SKM-1 treated with dmso at 0.1 percent for 144 hours (cell line): ENCODE measurements at regions not wholly inside any gene's neighbourhood (a gene's known extent, or its start where the extent isn't known, plus 50 kb on each side); places are given as distances from the start of the nearest gene placed in this dataset.
"Not testable (repeated sequence)": the region's sequence is repeated elsewhere in the genome, so short reads cannot be mapped to it uniquely, and the experiment has no call there.

ENCODE experiments used
- DNase-seq: peaks from one replicate; lab custom pipeline; 2025; ENCODE audit not compliant: unreplicated experiment; lab: John Stamatoyannopoulos, UW

- DNase-seq: no peak
Measured at GRCh38 chr4:89506866-89507491, 199.4 kb upstream of the GPRIN3 start.

- no peak for DNase-seq
Measured at GRCh38 chr4:89502581-89502980, 195.0 kb upstream of the GPRIN3 start.

GRCh38 chr4:89497517-89498308, 190.1 kb upstream of the GPRIN3 start:
- DNase-seq: no peak

GRCh38 chr4:89496851-89497250, 189.3 kb upstream of the GPRIN3 start:
- no peak for DNase-seq

GRCh38 chr4:89493367-89493766, 185.8 kb upstream of the GPRIN3 start:
- DNase-seq: no peak

GRCh38 chr4:89492581-89493071, 185.0 kb upstream of the GPRIN3 start:
- DNase-seq: no peak

- no peak for DNase-seq
Measured at GRCh38 chr4:89491761-89492160, 184.2 kb upstream of the GPRIN3 start.

GRCh38 chr4:89489921-89490431, 182.4 kb upstream of the GPRIN3 start:
- not testable (repeated sequence) for DNase-seq

GRCh38 chr4:89489338-89489771, 181.8 kb upstream of the GPRIN3 start:
- no peak for DNase-seq

- DNase-seq: no peak
Measured at GRCh38 chr4:89488736-89489135, 181.1 kb upstream of the GPRIN3 start.

GRCh38 chr4:89486673-89487072, 179.1 kb upstream of the GPRIN3 start:
- DNase-seq: no peak

- no peak for DNase-seq
Measured at GRCh38 chr4:89486042-89486441, 178.4 kb upstream of the GPRIN3 start.

GRCh38 chr4:89483833-89484232, 176.2 kb upstream of the GPRIN3 start:
- no peak for DNase-seq

- DNase-seq: no peak
Measured at GRCh38 chr4:89482926-89483595, 175.5 kb upstream of the GPRIN3 start.

GRCh38 chr4:89482251-89482650, 174.7 kb upstream of the GPRIN3 start:
- DNase-seq: peak; percentile 3

GRCh38 chr4:89469930-89470375, 162.4 kb upstream of the GPRIN3 start:
- no peak for DNase-seq

- no peak for DNase-seq
Measured at GRCh38 chr4:89469516-89469915, 161.9 kb upstream of the GPRIN3 start.

GRCh38 chr4:89468602-89469001, 161.0 kb upstream of the GPRIN3 start:
- DNase-seq: no peak

- no peak for DNase-seq
Measured at GRCh38 chr4:89463341-89463740, 155.7 kb upstream of the GPRIN3 start.

GRCh38 chr4:89447543-89447942, 139.9 kb upstream of the GPRIN3 start:
- DNase-seq: no peak

GRCh38 chr4:89446193-89446592, 138.6 kb upstream of the GPRIN3 start:
- no peak for DNase-seq

- DNase-seq: no peak
Measured at GRCh38 chr4:89439533-89439932, 131.9 kb upstream of the GPRIN3 start.
